IMR-90 (cell line): ENCODE measurements at regions not wholly inside any gene's neighbourhood (a gene's known extent, or its start where the extent isn't known, plus 50 kb on each side); places are given as distances from the start of the nearest gene placed in this dataset.

Experiments
- ATAC-seq: fragments of 200-7000 bp; cut with Tn5 transposase; 2 replicates; pipeline ENCODE4 v1.9.1; 2020; ENCODE audit warnings: low read depth, mild to moderate bottlenecking, moderate library complexity
- BruUV-seq: library from RNA; stranded (reverse); fragments of 400-500 nt; replicated peaks from 2 replicates; lab custom pipeline; 2021; lab: Mats Ljungman, UMichigan
- CTCF ChIA-PET: fragments of 300-600 bp; formaldehyde crosslinking; extraction: SDS; loops from one replicate; lab custom pipeline; 2021; ENCODE audit warnings: antibody characterized with exemption; lab: Yijun Ruan, JAX
- POLR2A ChIA-PET: fragments of 300-600 bp; sonication (Branson Sonifier 250); formaldehyde crosslinking; loops from one replicate; lab custom pipeline; 2022; ENCODE audit warnings: antibody characterized with exemption; ENCODE audit not compliant: unreplicated experiment; lab: Charles Lee
- DNase-seq: peaks from one replicate; pipeline ENCODE4 v3.0.0; 2013
- H2AFZ ChIP-seq: replicated peaks from 2 replicates; pipeline ENCODE3; 2013; ENCODE audit warnings: low read length, mild to moderate bottlenecking; ENCODE audit not compliant: poor library complexity
- H2AK5ac ChIP-seq: 2 replicates; pipeline ENCODE4 v1.6.1; 2013; ENCODE audit warnings: low read depth, low read length, inconsistent platforms
- H2AK9ac ChIP-seq: replicated peaks from 2 replicates; pipeline ENCODE3; 2013; ENCODE audit warnings: mild to moderate bottlenecking, low read depth, low read length, moderate library complexity; ENCODE audit not compliant: poor library complexity
- H2BK120ac ChIP-seq: 2 replicates; pipeline ENCODE4 v1.6.1; 2013; ENCODE audit warnings: low read depth, low read length, inconsistent platforms
- H2BK15ac ChIP-seq: 3 replicates; pipeline ENCODE4 v1.6.1; 2013; ENCODE audit warnings: low read depth, low read length, inconsistent platforms
- H2BK20ac ChIP-seq: 2 replicates; pipeline ENCODE4 v1.6.1; 2013; ENCODE audit warnings: low read depth, mild to moderate bottlenecking, inconsistent platforms, low read length, moderate library complexity
- H2BK5ac ChIP-seq: 2 replicates; pipeline ENCODE4 v1.6.1; 2013; ENCODE audit warnings: mild to moderate bottlenecking, low read depth, low read length, inconsistent platforms; ENCODE audit not compliant: poor library complexity, severe bottlenecking
- H3K14ac ChIP-seq: replicated peaks from 2 replicates; pipeline ENCODE4 v1.6.1; 2013; ENCODE audit warnings: low read depth, low read length, inconsistent platforms
- H3K18ac ChIP-seq: 2 replicates; pipeline ENCODE4 v1.6.1; 2013; ENCODE audit warnings: low read depth, low read length, control low read depth
- H3K23ac ChIP-seq: 2 replicates; pipeline ENCODE4 v1.6.1; 2013; ENCODE audit warnings: low read depth, low read length, inconsistent platforms
- H3K27ac ChIP-seq: 2 replicates; pipeline ENCODE4 v1.5.1; 2013; ENCODE audit warnings: mild to moderate bottlenecking, control low read depth, low read length; ENCODE audit not compliant: insufficient read depth
- H3K27me3 ChIP-seq: 2 replicates; pipeline ENCODE4 v1.6.1; 2013; ENCODE audit warnings: low read length; ENCODE audit not compliant: control insufficient read depth, insufficient read depth
- H3K36me3 ChIP-seq: 2 replicates; pipeline ENCODE4 v1.6.1; 2013; ENCODE audit warnings: low read length, mixed read lengths; ENCODE audit not compliant: control insufficient read depth, insufficient read depth
- H3K4ac ChIP-seq: 2 replicates; pipeline ENCODE4 v1.6.1; 2013; ENCODE audit warnings: low read depth, low read length, inconsistent platforms
- H3K4me1 ChIP-seq: 2 replicates; pipeline ENCODE4 v1.6.1; 2013; ENCODE audit warnings: low read length, mixed read lengths; ENCODE audit not compliant: control insufficient read depth, insufficient read depth
- H3K4me2 ChIP-seq: 2 replicates; pipeline ENCODE4 v1.6.1; 2013; ENCODE audit warnings: low read depth, mild to moderate bottlenecking, control low read depth, low read length, moderate library complexity
- H3K4me3 ChIP-seq: 2 replicates; pipeline ENCODE4 v1.5.1; 2013; ENCODE audit warnings: low read depth, mild to moderate bottlenecking, control low read depth, low read length, moderate library complexity; ENCODE audit not compliant: insufficient read depth
- H3K56ac ChIP-seq: 2 replicates; pipeline ENCODE4 v1.6.1; 2013; ENCODE audit warnings: low read length, inconsistent platforms; ENCODE audit not compliant: insufficient read depth; ENCODE audit errors: extremely low read depth
- H3K79me1 ChIP-seq, 2 experiments: 2 replicates each; pipeline ENCODE4 v1.6.1; 2013; ENCODE audit warnings: low read length in 2 of 2, inconsistent platforms in 1 of 2, low read depth in 1 of 2
- H3K9ac ChIP-seq: 2 replicates; pipeline ENCODE4 v1.6.1; 2013; ENCODE audit warnings: low read depth, low read length, control low read depth
- H3K9me1 ChIP-seq: 2 replicates; pipeline ENCODE4 v1.6.1; 2013; ENCODE audit warnings: low read length, inconsistent platforms; ENCODE audit not compliant: insufficient read depth
- H3K9me3 ChIP-seq: 2 replicates; pipeline ENCODE4 v1.6.1; 2013; ENCODE audit warnings: low read length; ENCODE audit not compliant: control insufficient read depth, insufficient read depth
- H4K20me1 ChIP-seq: 2 replicates; pipeline ENCODE4 v1.6.1; 2013; ENCODE audit warnings: low read length, inconsistent platforms; ENCODE audit not compliant: insufficient read depth
- H4K5ac ChIP-seq: 2 replicates; pipeline ENCODE4 v1.6.1; 2013; ENCODE audit warnings: mild to moderate bottlenecking, low read depth, low read length, control low read depth
- H4K8ac ChIP-seq, 2 experiments: 2 replicates each; pipeline ENCODE4 v1.6.1; 2013; ENCODE audit warnings: low read depth in 2 of 2, low read length in 2 of 2, control low read depth in 1 of 2, inconsistent platforms in 1 of 2
- H4K91ac ChIP-seq: 2 replicates; pipeline ENCODE4 v1.6.1; 2013; ENCODE audit warnings: low read depth, low read length, inconsistent platforms; ENCODE audit not compliant: insufficient read depth
- BHLHE40 ChIP-seq: fragments of 150-350 bp; IDR thresholded peaks from 2 replicates; pipeline ENCODE4 v1.6.1; 2016; ENCODE audit warnings: mild to moderate bottlenecking, low read depth, low read length
- CEBPB ChIP-seq: IDR thresholded peaks from 2 replicates; pipeline ENCODE4 v1.6.1; 2012; ENCODE audit warnings: low read depth, low read length, improper control_type of control experiment
- CHD1 ChIP-seq: IDR thresholded peaks from 2 replicates; pipeline ENCODE4 v1.6.1; 2012; ENCODE audit warnings: low read depth, low read length, improper control_type of control experiment
- FOS ChIP-seq: fragments of 150-350 bp; IDR thresholded peaks from 2 replicates; pipeline ENCODE4 v1.6.1; 2016; ENCODE audit warnings: low read depth, low read length
- MAFK ChIP-seq: IDR thresholded peaks from 2 replicates; pipeline ENCODE4 v1.6.1; 2012; ENCODE audit warnings: low read depth, low read length, improper control_type of control experiment
- MAZ ChIP-seq: IDR thresholded peaks from 2 replicates; pipeline ENCODE4 v1.6.1; 2012; ENCODE audit warnings: low read depth, mild to moderate bottlenecking, low read length, improper control_type of control experiment, moderate library complexity, borderline replicate concordance
- MXI1 ChIP-seq: IDR thresholded peaks from 2 replicates; pipeline ENCODE4 v1.6.1; 2012; ENCODE audit warnings: low read depth, mild to moderate bottlenecking, low read length, moderate library complexity, borderline replicate concordance
- NFE2L2 ChIP-seq: fragments of 150-350 bp; IDR thresholded peaks from 2 replicates; pipeline ENCODE4 v1.6.1; 2016; ENCODE audit warnings: low read depth, mild to moderate bottlenecking, low read length
- POLR2A ChIP-seq: IDR thresholded peaks from 2 replicates; pipeline ENCODE4 v1.6.1; 2012; ENCODE audit warnings: mild to moderate bottlenecking, low read depth, low read length
- RAD21 ChIP-seq: IDR thresholded peaks from 2 replicates; pipeline ENCODE4 v1.6.1; 2012; ENCODE audit warnings: low read length, improper control_type of control experiment
- RCOR1 ChIP-seq: IDR thresholded peaks from 2 replicates; pipeline ENCODE4 v1.6.1; 2012; ENCODE audit warnings: mild to moderate bottlenecking, low read length, improper control_type of control experiment; ENCODE audit not compliant: insufficient replicate concordance
- RFX5 ChIP-seq: IDR thresholded peaks from 2 replicates; pipeline ENCODE4 v1.8.0; 2012; ENCODE audit warnings: low read depth, mild to moderate bottlenecking, low read length, moderate library complexity
- SMC3 ChIP-seq: fragments of 150-350 bp; IDR thresholded peaks from 2 replicates; pipeline ENCODE4 v1.6.1; 2016; ENCODE audit warnings: low read depth, mild to moderate bottlenecking, antibody characterized with exemption, low read length, moderate library complexity
- WGBS, 2 experiments: methylation state at CpG; one replicate each; pipeline versions ENCODE4 v1.1.5 to v1.1.7; 2013; ENCODE audit warnings: missing lambda C conversion rate in 2 of 2; ENCODE audit not compliant: insufficient read length in 1 of 2; ENCODE audit errors: extremely low coverage in 2 of 2; 5-methylcytosine and 5-hydroxymethylcytosine counted together
- dilution Hi-C: fragments of 300-500 bp; cut with HindIII; formaldehyde crosslinking; loops from one replicate; pipeline ENCODE4 v1.14.3; 2018; ENCODE audit warnings: low sequenced_read_pairs; ENCODE audit not compliant: unreplicated experiment
- in situ Hi-C: fragments of 300-500 bp; cut with MboI; formaldehyde crosslinking; loops from 3 replicates; pipeline ENCODE4 v1.14.3; 2019; ENCODE audit warnings: low sequenced_read_pairs, inconsistent platforms, mixed read lengths
- intact Hi-C: fragments of 100-400 bp; cut with micrococcal nuclease; formaldehyde crosslinking; loops from 2 replicates; pipeline ENCODE4 v1.10.0; 2022
- TF ChIP-seq, protein P1 (sequence below): conservative IDR thresholded peaks from 2 replicates; pipeline ENCODE4 v1.5.1; 2012; ENCODE audit warnings: mild to moderate bottlenecking, low read depth, low read length, improper control_type of control experiment
- TF ChIP-seq, protein P2 (sequence below): fragments of 150-350 bp; IDR thresholded peaks from 2 replicates; pipeline ENCODE4 v1.6.1; 2016; ENCODE audit warnings: low read depth, mild to moderate bottlenecking, low read length, moderate library complexity, borderline replicate concordance
- TF ChIP-seq, protein P3 (sequence below): fragments of 150-350 bp; IDR thresholded peaks from 2 replicates; pipeline ENCODE4 v1.6.1; 2017; ENCODE audit warnings: mild to moderate bottlenecking, antibody characterized with exemption, low read length, low read depth

DNA sequence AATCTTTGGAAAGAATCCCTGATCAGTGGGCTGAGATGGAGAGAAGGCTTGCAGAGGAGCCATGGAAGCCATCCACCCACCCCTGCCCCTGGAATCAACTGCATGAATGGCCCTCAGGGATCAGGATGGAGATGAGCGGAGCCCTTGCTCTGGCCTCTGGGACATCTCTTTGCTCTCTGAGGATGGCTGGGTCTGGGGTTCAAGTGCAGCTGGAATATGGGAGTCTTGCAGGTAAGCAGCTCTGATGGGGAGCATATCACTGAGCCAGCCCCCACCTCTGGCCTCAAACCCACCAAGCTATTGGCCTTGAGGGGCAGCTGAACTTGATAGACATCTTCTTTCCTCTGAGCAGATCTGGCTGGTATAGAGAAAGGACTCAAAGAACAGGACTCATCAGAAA, 76.1 kb downstream of the C5orf15 start:
- H4K20me1 ChIP-seq: no peaks in the 10 kb centered on the region
- no peak for ATAC-seq

More for the DNA sequence above, 76.1 kb downstream of the C5orf15 start:
- dilution Hi-C loops (no loop called here), in situ Hi-C loops (no loop called here), intact Hi-C loops (no loop called here)
- no peaks in the 10 kb centered on the region for H3K9me1 ChIP-seq
- ChIA-PET POLR2A (no interaction called here), CTCF (no interaction called here)
- H2BK5ac ChIP-seq: no peak overlapping the region
- H2BK20ac ChIP-seq: no peak overlapping the region
- no peak overlapping the region for H3K9ac ChIP-seq
- H3K4me2 ChIP-seq: no peak overlapping the region
- no peak overlapping the region for H3K56ac ChIP-seq
- no peaks in the 10 kb centered on the region for H3K79me1 ChIP-seq
- H3K4ac ChIP-seq: no peak overlapping the region
- H2AK5ac ChIP-seq: no peak overlapping the region
- H3K18ac ChIP-seq: no peak overlapping the region
- H3K27me3 ChIP-seq: peaks cover 48% of the 10 kb centered on the region
- no CpG with 5 or more reads among the region's 1 CpG for WGBS, 2 experiments
- no peak overlapping the region for H3K27ac ChIP-seq
- no peaks in the 10 kb centered on the region for H3K4me1 ChIP-seq
- no peaks in the 10 kb centered on the region for H3K9me3 ChIP-seq
- H3K36me3 ChIP-seq: no peaks in the 10 kb centered on the region
- no peak for DNase-seq
- BruUV-seq: no TSS peak
- H2BK120ac ChIP-seq: no peak overlapping the region
- TF ChIP-seq MXI1 (no peak), MAFK (no peak), BHLHE40 (no peak), NFE2L2 (no peak), RCOR1 (no peak), SMC3 (no peak), POLR2A (no peak), RFX5 (no peak), RAD21 (no peak), CEBPB (no peak), CHD1 (no peak), FOS (no peak), MAZ (no peak)
- TF ChIP-seq, protein P1, sequence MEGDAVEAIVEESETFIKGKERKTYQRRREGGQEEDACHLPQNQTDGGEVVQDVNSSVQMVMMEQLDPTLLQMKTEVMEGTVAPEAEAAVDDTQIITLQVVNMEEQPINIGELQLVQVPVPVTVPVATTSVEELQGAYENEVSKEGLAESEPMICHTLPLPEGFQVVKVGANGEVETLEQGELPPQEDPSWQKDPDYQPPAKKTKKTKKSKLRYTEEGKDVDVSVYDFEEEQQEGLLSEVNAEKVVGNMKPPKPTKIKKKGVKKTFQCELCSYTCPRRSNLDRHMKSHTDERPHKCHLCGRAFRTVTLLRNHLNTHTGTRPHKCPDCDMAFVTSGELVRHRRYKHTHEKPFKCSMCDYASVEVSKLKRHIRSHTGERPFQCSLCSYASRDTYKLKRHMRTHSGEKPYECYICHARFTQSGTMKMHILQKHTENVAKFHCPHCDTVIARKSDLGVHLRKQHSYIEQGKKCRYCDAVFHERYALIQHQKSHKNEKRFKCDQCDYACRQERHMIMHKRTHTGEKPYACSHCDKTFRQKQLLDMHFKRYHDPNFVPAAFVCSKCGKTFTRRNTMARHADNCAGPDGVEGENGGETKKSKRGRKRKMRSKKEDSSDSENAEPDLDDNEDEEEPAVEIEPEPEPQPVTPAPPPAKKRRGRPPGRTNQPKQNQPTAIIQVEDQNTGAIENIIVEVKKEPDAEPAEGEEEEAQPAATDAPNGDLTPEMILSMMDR: no peak
- TF ChIP-seq, protein P2, sequence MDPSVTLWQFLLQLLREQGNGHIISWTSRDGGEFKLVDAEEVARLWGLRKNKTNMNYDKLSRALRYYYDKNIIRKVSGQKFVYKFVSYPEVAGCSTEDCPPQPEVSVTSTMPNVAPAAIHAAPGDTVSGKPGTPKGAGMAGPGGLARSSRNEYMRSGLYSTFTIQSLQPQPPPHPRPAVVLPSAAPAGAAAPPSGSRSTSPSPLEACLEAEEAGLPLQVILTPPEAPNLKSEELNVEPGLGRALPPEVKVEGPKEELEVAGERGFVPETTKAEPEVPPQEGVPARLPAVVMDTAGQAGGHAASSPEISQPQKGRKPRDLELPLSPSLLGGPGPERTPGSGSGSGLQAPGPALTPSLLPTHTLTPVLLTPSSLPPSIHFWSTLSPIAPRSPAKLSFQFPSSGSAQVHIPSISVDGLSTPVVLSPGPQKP: no peak
- TF ChIP-seq, protein P3, sequence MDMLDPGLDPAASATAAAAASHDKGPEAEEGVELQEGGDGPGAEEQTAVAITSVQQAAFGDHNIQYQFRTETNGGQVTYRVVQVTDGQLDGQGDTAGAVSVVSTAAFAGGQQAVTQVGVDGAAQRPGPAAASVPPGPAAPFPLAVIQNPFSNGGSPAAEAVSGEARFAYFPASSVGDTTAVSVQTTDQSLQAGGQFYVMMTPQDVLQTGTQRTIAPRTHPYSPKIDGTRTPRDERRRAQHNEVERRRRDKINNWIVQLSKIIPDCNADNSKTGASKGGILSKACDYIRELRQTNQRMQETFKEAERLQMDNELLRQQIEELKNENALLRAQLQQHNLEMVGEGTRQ: no peak
- H3K14ac ChIP-seq: no peak overlapping the region
- no peak overlapping the region for H4K91ac ChIP-seq
- H2AFZ ChIP-seq: no peak overlapping the region
- no peak overlapping the region for H2BK15ac ChIP-seq
- H3K4me3 ChIP-seq: no peak overlapping the region
- H4K5ac ChIP-seq: no peak overlapping the region
- H4K8ac ChIP-seq: no peak overlapping the region
- no peak overlapping the region for H3K23ac ChIP-seq
- H2AK9ac ChIP-seq: no peak overlapping the region
